Liver (tissue), 3 donors: ENCODE measurements at regions not wholly inside any gene's neighbourhood (a gene's known extent, or its start where the extent isn't known, plus 50 kb on each side); places are given as distances from the start of the nearest gene placed in this dataset.

ENCODE experiments used
- EGR1 ChIP-seq, 2 donors: IDR thresholded peaks; 2 replicates each; pipeline ENCODE4 v1.6.1; 2016 to 2018; ENCODE audit warnings: antibody characterized with exemption in 2 of 2, low read depth in 2 of 2
- FOXA2 ChIP-seq: IDR thresholded peaks from 2 replicates; pipeline ENCODE4 v1.6.1; 2016; ENCODE audit warnings: antibody characterized with exemption
- GABPA ChIP-seq, 2 donors: IDR thresholded peaks in 1 of 2; conservative IDR thresholded peaks in 1 of 2; 2 replicates each; pipeline ENCODE4 v1.6.1; 2016; ENCODE audit warnings: antibody characterized with exemption in 2 of 2, mild to moderate bottlenecking in 1 of 2, moderate library complexity in 1 of 2
- JUND ChIP-seq, 2 donors: IDR thresholded peaks; 2 replicates each; pipeline ENCODE4 v1.6.1; 2016; ENCODE audit warnings: antibody characterized with exemption in 2 of 2
- RAD21 ChIP-seq, 2 donors: IDR thresholded peaks; 2 replicates each; pipeline ENCODE4 v1.6.1; 2016; ENCODE audit warnings: antibody characterized with exemption in 2 of 2, mild to moderate bottlenecking in 2 of 2
- REST ChIP-seq: IDR thresholded peaks from 2 replicates; pipeline ENCODE4 v1.6.1; 2016; ENCODE audit warnings: antibody characterized with exemption, mild to moderate bottlenecking
- RXRA ChIP-seq, 2 donors: IDR thresholded peaks; 2 replicates each; pipeline ENCODE4 v1.6.1; 2017 to 2018; ENCODE audit warnings: antibody characterized with exemption in 2 of 2, mild to moderate bottlenecking in 1 of 2
- SP1 ChIP-seq: IDR thresholded peaks from 2 replicates; pipeline ENCODE4 v1.6.1; 2018; ENCODE audit warnings: antibody characterized with exemption, mild to moderate bottlenecking
- YY1 ChIP-seq: IDR thresholded peaks from 2 replicates; pipeline ENCODE4 v1.6.1; 2016; ENCODE audit warnings: antibody characterized with exemption, mild to moderate bottlenecking
- TF ChIP-seq, protein P1 (sequence below): IDR thresholded peaks from 2 replicates; pipeline ENCODE4 v1.6.1; 2016; ENCODE audit warnings: antibody characterized with exemption
- TF ChIP-seq, protein P2 (sequence below): fragments of 150-350 bp; IDR thresholded peaks from 2 replicates; pipeline ENCODE4 v1.5.1; 2017; ENCODE audit warnings: improper control_type of control experiment, low read depth, low read length; ENCODE audit not compliant: missing input control
- TF ChIP-seq, protein P3 (sequence below): IDR thresholded peaks from 2 replicates; pipeline ENCODE4 v1.6.1; 2016; ENCODE audit warnings: antibody characterized with exemption
- donor health status: healthy.
- donor health status: healthy.

DNA sequence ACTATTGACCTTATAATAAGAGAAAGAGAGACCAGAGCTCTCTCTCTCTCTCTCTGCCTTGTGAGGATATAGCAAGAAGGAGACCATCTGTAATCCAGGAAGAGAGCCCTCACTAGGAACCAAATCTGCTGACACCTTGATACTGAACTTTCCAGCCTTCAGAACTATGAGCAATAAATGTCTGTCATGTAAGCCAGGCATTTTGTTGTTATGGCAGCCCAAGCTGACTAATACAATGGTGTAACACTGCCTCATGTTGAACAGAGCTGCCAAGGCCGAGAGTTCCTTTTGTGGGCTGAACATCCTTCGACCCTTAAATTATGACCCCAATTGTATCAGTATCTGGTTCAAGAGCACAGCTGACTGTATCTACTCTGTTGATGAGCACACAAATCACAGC, 108.0 kb downstream of the LRRC30 start:
- TF ChIP-seq, protein P1, sequence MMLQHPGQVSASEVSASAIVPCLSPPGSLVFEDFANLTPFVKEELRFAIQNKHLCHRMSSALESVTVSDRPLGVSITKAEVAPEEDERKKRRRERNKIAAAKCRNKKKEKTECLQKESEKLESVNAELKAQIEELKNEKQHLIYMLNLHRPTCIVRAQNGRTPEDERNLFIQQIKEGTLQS = no peak
- TF ChIP-seq, protein P2, sequence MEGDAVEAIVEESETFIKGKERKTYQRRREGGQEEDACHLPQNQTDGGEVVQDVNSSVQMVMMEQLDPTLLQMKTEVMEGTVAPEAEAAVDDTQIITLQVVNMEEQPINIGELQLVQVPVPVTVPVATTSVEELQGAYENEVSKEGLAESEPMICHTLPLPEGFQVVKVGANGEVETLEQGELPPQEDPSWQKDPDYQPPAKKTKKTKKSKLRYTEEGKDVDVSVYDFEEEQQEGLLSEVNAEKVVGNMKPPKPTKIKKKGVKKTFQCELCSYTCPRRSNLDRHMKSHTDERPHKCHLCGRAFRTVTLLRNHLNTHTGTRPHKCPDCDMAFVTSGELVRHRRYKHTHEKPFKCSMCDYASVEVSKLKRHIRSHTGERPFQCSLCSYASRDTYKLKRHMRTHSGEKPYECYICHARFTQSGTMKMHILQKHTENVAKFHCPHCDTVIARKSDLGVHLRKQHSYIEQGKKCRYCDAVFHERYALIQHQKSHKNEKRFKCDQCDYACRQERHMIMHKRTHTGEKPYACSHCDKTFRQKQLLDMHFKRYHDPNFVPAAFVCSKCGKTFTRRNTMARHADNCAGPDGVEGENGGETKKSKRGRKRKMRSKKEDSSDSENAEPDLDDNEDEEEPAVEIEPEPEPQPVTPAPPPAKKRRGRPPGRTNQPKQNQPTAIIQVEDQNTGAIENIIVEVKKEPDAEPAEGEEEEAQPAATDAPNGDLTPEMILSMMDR = no peak
- TF ChIP-seq YY1 = no peak
- TF ChIP-seq, protein P3, sequence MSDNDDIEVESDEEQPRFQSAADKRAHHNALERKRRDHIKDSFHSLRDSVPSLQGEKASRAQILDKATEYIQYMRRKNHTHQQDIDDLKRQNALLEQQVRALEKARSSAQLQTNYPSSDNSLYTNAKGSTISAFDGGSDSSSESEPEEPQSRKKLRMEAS = no peak
- no peak for TF ChIP-seq RAD21 (IDR thresholded peaks at IDR 0.05)
- TF ChIP-seq SP1 = no peak
- no peak for TF ChIP-seq JUND (IDR thresholded peaks at IDR 0.05)
- no peak for TF ChIP-seq REST
- TF ChIP-seq GABPA (IDR thresholded peaks at IDR 0.05 in 1 of 2, conservative IDR thresholded peaks at IDR 0.05 in 1 of 2) = no peak
- TF ChIP-seq EGR1 (IDR thresholded peaks at IDR 0.05; ENCODE audit: low read depth in 2 of 2) = no peak
- no peak for TF ChIP-seq FOXA2
- no peak for TF ChIP-seq RXRA (IDR thresholded peaks at IDR 0.05)
